Limb (tissue), 2 donors: ENCODE measurements at regions not wholly inside any gene's neighbourhood (a gene's known extent, or its start where the extent isn't known, plus 50 kb on each side); places are given as distances from the start of the nearest gene placed in this dataset.
"Not testable (repeated sequence)": the region's sequence is repeated elsewhere in the genome, so short reads cannot be mapped to it uniquely, and the experiment has no call there.

Experiments used
- DNase-seq, 2 donors: peaks; one replicate each; pipeline ENCODE4 v3.0.0-alpha.2; 2016; ENCODE audit errors: extremely low spot score in 2 of 2

- no peak for DNase-seq
Observed at GRCh38 chrX:124234348-124234747, 98.1 kb upstream of the TEX13D start.

- DNase-seq, result no peak
Observed at GRCh38 chrX:124238268-124238667, 94.2 kb upstream of the TEX13D start.

GRCh38 chrX:124239324-124239723, 93.1 kb upstream of the TEX13D start:
- DNase-seq, result no peak

- no peak for DNase-seq
Observed at GRCh38 chrX:124239911-124240310, 92.5 kb upstream of the TEX13D start.

GRCh38 chrX:124240422-124240821, 92.0 kb upstream of the TEX13D start:
- no peak for DNase-seq

- no peak for DNase-seq
Observed at GRCh38 chrX:124242131-124242530, 90.3 kb upstream of the TEX13D start.

- DNase-seq, result no peak
Observed at GRCh38 chrX:124249345-124249744, 83.1 kb upstream of the TEX13D start.

GRCh38 chrX:124250835-124251437, 81.5 kb upstream of the TEX13D start:
- DNase-seq, result no peak

GRCh38 chrX:124254611-124255010, 77.8 kb upstream of the TEX13D start:
- DNase-seq, result no peak

- DNase-seq, result peak; percentile 72 to 88
Observed at GRCh38 chrX:124256216-124256615, 76.2 kb upstream of the TEX13D start.

- DNase-seq, result peak in 1 of 2 donors; percentile 27
Observed at GRCh38 chrX:124256629-124257380, 75.7 kb upstream of the TEX13D start.

- DNase-seq, result no peak
Observed at GRCh38 chrX:124257924-124258702, 74.3 kb upstream of the TEX13D start.

GRCh38 chrX:124260845-124261244, 71.6 kb upstream of the TEX13D start:
- DNase-seq, result no peak

GRCh38 chrX:124263743-124264142, 68.7 kb upstream of the TEX13D start:
- no peak for DNase-seq

GRCh38 chrX:124268099-124268498, 64.4 kb upstream of the TEX13D start:
- no peak for DNase-seq

GRCh38 chrX:124269881-124270280, 62.6 kb upstream of the TEX13D start:
- no peak for DNase-seq

- DNase-seq, result not testable (repeated sequence)
Observed at GRCh38 chrX:124271599-124271998, 60.9 kb upstream of the TEX13D start.

- no peak for DNase-seq
Observed at GRCh38 chrX:124272370-124272982, 60.0 kb upstream of the TEX13D start.

- no peak for DNase-seq
Observed at GRCh38 chrX:124274438-124275181, 57.9 kb upstream of the TEX13D start.

- DNase-seq, result no peak
Observed at GRCh38 chrX:124275182-124275894, 57.1 kb upstream of the TEX13D start.
